Panc1 (cell line): ENCODE measurements at regions not wholly inside any gene's neighbourhood (a gene's known extent, or its start where the extent isn't known, plus 50 kb on each side); places are given as distances from the start of the nearest gene placed in this dataset.

Experiments
- ATAC-seq: fragments of 200-7000 bp; cut with Tn5 transposase; 2 replicates; pipeline ENCODE4 v1.9.1; 2020; ENCODE audit warnings: mild to moderate bottlenecking, moderate library complexity
- BruUV-seq: library from RNA; stranded (reverse); fragments of 400-500 nt; replicated peaks from 2 replicates; lab custom pipeline; 2021; lab: Mats Ljungman, UMichigan
- CTCF ChIA-PET: fragments of 300-600 bp; sonication (Branson Sonifier 250); formaldehyde crosslinking; loops from one replicate; lab custom pipeline; 2022; ENCODE audit warnings: antibody characterized with exemption; lab: Charles Lee
- POLR2A ChIA-PET: fragments of 300-600 bp; sonication (Branson Sonifier 250); formaldehyde crosslinking; loops from one replicate; lab custom pipeline; 2022; ENCODE audit warnings: antibody characterized with exemption; lab: Charles Lee
- DNase-seq: peaks from one replicate; pipeline ENCODE4 v3.0.0-alpha.2; 2010; ENCODE audit warnings: low read depth, low spot score
- H3K27ac ChIP-seq: 2 replicates; pipeline ENCODE4 v1.5.1; 2011; ENCODE audit warnings: mild to moderate bottlenecking, low read length, inconsistent platforms
- H3K27me3 ChIP-seq: fragments of 200-500 bp; sonication (Bioruptor generic); 2 replicates; pipeline ENCODE4 v1.6.0; 2014; ENCODE audit warnings: low read length, inconsistent platforms; ENCODE audit not compliant: control insufficient read depth, insufficient read depth
- H3K36me3 ChIP-seq: fragments of 200-500 bp; sonication (Bioruptor generic); 2 replicates; pipeline ENCODE4 v1.5.1; 2014; ENCODE audit warnings: inconsistent platforms, mild to moderate bottlenecking, low read length, moderate library complexity; ENCODE audit not compliant: control insufficient read depth, insufficient read depth
- H3K4me1 ChIP-seq: 2 replicates; pipeline ENCODE4 v1.5.1; 2011; ENCODE audit warnings: inconsistent platforms, mild to moderate bottlenecking, low read length, moderate library complexity; ENCODE audit not compliant: control insufficient read depth, insufficient read depth
- H3K4me3 ChIP-seq, 2 experiments: 2 replicates each; pipeline ENCODE4 v1.5.1; 2011 to 2012; ENCODE audit warnings: low read depth in 2 of 2, low read length in 2 of 2, mild to moderate bottlenecking in 2 of 2, inconsistent platforms in 1 of 2, moderate library complexity in 1 of 2
- H3K9me3 ChIP-seq: fragments of 200-500 bp; sonication (Bioruptor generic); 2 replicates; pipeline ENCODE4 v1.5.1; 2014; ENCODE audit warnings: low read depth, mild to moderate bottlenecking, inconsistent platforms, low read length, moderate library complexity; ENCODE audit not compliant: control insufficient read depth, insufficient read depth
- POLR2AphosphoS5 ChIP-seq: IDR thresholded peaks from 2 replicates; pipeline ENCODE4 v1.6.1; 2012; ENCODE audit warnings: mild to moderate bottlenecking, low read depth, low read length, moderate library complexity
- SIN3A ChIP-seq: IDR thresholded peaks from 2 replicates; pipeline ENCODE4 v1.6.1; 2012; ENCODE audit warnings: low read depth, mild to moderate bottlenecking, low read length, moderate library complexity, borderline replicate concordance; ENCODE audit not compliant: insufficient read depth
- TCF7L2 ChIP-seq: IDR thresholded peaks from 2 replicates; pipeline ENCODE4 v1.6.1; 2011; ENCODE audit warnings: mild to moderate bottlenecking, low read depth, low read length, inconsistent platforms
- in situ Hi-C: cut with HindIII; loops from 2 replicates; pipeline ENCODE4 v1.10.0; 2016; ENCODE audit warnings: low sequenced_read_pairs, low pct_unique_long_range_greater_than_20kb
- intact Hi-C: fragments of 100-400 bp; cut with micrococcal nuclease; formaldehyde crosslinking; loops from one replicate; pipeline ENCODE4 v1.10.0; 2022; ENCODE audit not compliant: unreplicated experiment
- TF ChIP-seq, protein P1 (sequence below), 2 experiments: IDR thresholded peaks; 2 replicates each; pipeline ENCODE4 v1.6.1; 2011 to 2012; ENCODE audit warnings: low read depth in 2 of 2, control low read depth in 1 of 2, low read length in 1 of 2, mild to moderate bottlenecking in 1 of 2, moderate library complexity in 1 of 2; ENCODE audit not compliant: insufficient read depth in 1 of 2
- TF ChIP-seq, protein P2 (sequence below): fragments of 450-650 bp; IDR thresholded peaks from 2 replicates; pipeline ENCODE4 v1.5.1; 2017; ENCODE audit warnings: mild to moderate bottlenecking

DNA sequence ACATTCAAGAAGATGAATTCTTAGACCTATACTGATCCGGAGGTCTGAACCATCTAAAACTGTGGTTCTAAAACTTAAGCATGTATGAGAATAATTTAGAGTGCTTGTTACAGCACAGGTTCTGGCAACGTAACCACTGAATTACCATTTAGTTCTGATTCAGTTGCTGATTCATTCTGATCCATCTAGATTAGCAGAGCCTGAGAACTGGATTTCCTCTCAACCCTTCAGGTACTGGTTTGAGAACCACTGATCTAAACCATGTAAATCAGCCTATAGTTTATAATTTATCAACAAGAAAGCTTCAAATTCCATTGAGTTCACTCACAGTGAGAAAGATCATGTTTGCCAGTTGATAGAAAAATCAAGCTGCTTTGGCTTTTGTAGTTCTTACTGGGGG, 1001.1 kb upstream of the EPHA6 start:
- Histone ChIP-seq H3K9me3 (no peaks in the 10 kb centered on the region), H3K27me3 (no peaks in the 10 kb centered on the region), H3K4me1 (no peaks in the 10 kb centered on the region), H3K27ac (no peak overlapping the region), H3K4me3 (no peak overlapping the region), H3K36me3 (no peaks in the 10 kb centered on the region)
- ATAC-seq (no peak), DNase-seq (no peak)
- CTCF ChIA-PET: no interaction called here
- TF ChIP-seq, protein P1, sequence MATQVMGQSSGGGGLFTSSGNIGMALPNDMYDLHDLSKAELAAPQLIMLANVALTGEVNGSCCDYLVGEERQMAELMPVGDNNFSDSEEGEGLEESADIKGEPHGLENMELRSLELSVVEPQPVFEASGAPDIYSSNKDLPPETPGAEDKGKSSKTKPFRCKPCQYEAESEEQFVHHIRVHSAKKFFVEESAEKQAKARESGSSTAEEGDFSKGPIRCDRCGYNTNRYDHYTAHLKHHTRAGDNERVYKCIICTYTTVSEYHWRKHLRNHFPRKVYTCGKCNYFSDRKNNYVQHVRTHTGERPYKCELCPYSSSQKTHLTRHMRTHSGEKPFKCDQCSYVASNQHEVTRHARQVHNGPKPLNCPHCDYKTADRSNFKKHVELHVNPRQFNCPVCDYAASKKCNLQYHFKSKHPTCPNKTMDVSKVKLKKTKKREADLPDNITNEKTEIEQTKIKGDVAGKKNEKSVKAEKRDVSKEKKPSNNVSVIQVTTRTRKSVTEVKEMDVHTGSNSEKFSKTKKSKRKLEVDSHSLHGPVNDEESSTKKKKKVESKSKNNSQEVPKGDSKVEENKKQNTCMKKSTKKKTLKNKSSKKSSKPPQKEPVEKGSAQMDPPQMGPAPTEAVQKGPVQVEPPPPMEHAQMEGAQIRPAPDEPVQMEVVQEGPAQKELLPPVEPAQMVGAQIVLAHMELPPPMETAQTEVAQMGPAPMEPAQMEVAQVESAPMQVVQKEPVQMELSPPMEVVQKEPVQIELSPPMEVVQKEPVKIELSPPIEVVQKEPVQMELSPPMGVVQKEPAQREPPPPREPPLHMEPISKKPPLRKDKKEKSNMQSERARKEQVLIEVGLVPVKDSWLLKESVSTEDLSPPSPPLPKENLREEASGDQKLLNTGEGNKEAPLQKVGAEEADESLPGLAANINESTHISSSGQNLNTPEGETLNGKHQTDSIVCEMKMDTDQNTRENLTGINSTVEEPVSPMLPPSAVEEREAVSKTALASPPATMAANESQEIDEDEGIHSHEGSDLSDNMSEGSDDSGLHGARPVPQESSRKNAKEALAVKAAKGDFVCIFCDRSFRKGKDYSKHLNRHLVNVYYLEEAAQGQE (IDR thresholded peaks at IDR 0.05; ENCODE audit: insufficient read depth in 1 of 2, low read depth in 2 of 2, low read length in 1 of 2): no peak
- TF ChIP-seq TCF7L2 (no peak), POLR2AphosphoS5 (no peak), SIN3A (no peak)
- TF ChIP-seq, protein P2, sequence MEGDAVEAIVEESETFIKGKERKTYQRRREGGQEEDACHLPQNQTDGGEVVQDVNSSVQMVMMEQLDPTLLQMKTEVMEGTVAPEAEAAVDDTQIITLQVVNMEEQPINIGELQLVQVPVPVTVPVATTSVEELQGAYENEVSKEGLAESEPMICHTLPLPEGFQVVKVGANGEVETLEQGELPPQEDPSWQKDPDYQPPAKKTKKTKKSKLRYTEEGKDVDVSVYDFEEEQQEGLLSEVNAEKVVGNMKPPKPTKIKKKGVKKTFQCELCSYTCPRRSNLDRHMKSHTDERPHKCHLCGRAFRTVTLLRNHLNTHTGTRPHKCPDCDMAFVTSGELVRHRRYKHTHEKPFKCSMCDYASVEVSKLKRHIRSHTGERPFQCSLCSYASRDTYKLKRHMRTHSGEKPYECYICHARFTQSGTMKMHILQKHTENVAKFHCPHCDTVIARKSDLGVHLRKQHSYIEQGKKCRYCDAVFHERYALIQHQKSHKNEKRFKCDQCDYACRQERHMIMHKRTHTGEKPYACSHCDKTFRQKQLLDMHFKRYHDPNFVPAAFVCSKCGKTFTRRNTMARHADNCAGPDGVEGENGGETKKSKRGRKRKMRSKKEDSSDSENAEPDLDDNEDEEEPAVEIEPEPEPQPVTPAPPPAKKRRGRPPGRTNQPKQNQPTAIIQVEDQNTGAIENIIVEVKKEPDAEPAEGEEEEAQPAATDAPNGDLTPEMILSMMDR: no peak
- in situ Hi-C loops (no loop called here), intact Hi-C loops (no loop called here)
- POLR2A ChIA-PET: no interaction called here
- no TSS peak for BruUV-seq

DNA sequence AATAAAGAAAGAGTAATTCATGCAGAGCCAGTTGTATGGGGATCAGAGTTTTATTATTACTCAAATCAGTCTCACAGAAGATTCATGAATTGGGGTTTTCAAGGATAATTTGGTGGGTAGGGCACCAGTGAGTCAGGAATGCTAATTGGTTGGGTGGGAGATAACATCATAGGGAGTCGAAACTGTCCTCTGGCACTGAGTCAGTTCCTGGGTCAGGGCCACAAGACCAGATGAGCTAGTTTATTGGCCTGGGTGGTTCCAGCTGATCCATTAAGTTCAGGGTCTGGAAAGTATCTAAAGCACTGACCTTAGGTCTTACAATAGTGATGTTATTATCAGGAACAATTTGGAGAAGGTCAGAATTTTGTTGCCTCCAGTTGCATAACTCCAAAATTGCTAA, 998.6 kb upstream of the EPHA6 start:
- Histone ChIP-seq H3K4me3 (no peak overlapping the region), H3K27me3 (no peaks in the 10 kb centered on the region), H3K9me3 (no peaks in the 10 kb centered on the region; the same call in 1 of the 2 replicates), H3K36me3 (no peaks in the 10 kb centered on the region), H3K4me1 (no peaks in the 10 kb centered on the region), H3K27ac (no peak overlapping the region)
- CTCF ChIA-PET: no interaction called here
- ATAC-seq: no peak
- DNase-seq: no peak
- POLR2A ChIA-PET: no interaction called here
- no TSS peak for BruUV-seq
- in situ Hi-C loops (no loop called here), intact Hi-C loops (no loop called here)
- TF ChIP-seq SIN3A (no peak), TCF7L2 (no peak), POLR2AphosphoS5 (no peak)
- TF ChIP-seq, protein P1 (IDR thresholded peaks at IDR 0.05; ENCODE audit: insufficient read depth in 1 of 2, low read depth in 2 of 2, low read length in 1 of 2): no peak
- TF ChIP-seq, protein P2: no peak
